KOPT-K1 (cell line): ENCODE measurements at regions not wholly inside any gene's neighbourhood (a gene's known extent, or its start where the extent isn't known, plus 50 kb on each side); places are given as distances from the start of the nearest gene placed in this dataset.

Experiments
- H3K27ac ChIP-seq: fragments of 200-600 bp; sonication (generic); 2 replicates; pipeline ENCODE4 v1.5.1; 2016; ENCODE audit warnings: antibody characterized with exemption, mild to moderate bottlenecking, low read depth, low read length; ENCODE audit not compliant: poor library complexity, severe bottlenecking
- H3K36me3 ChIP-seq: fragments of 200-600 bp; sonication (generic); 2 replicates; pipeline ENCODE4 v1.5.1; 2017; ENCODE audit warnings: antibody characterized with exemption, mild to moderate bottlenecking, low read length, moderate library complexity; ENCODE audit not compliant: insufficient read depth
- H3K9me3 ChIP-seq: fragments of 200-600 bp; sonication (generic); 2 replicates; pipeline ENCODE4 v1.5.1; 2017; ENCODE audit warnings: antibody characterized with exemption, low read length, mild to moderate bottlenecking; ENCODE audit not compliant: insufficient read depth, poor library complexity, severe bottlenecking

GRCh38 chr1:177469519-177469918, 298.8 kb downstream of the BRINP2 start:
- Histone ChIP-seq H3K36me3 (no peaks in the 10 kb centered on the region), H3K27ac (no peak overlapping the region), H3K9me3 (no peaks in the 10 kb centered on the region)

- H3K27ac ChIP-seq = no peak overlapping the region
- H3K36me3 ChIP-seq = no peaks in the 10 kb centered on the region
- no peaks in the 10 kb centered on the region for H3K9me3 ChIP-seq
These were observed 295.5 kb downstream of the BRINP2 start for GRCh38 chr1:177466286-177466685.

- H3K27ac ChIP-seq = no peak overlapping the region
- H3K9me3 ChIP-seq = no peaks in the 10 kb centered on the region
- H3K36me3 ChIP-seq = no peaks in the 10 kb centered on the region
These were observed 293.9 kb downstream of the BRINP2 start for GRCh38 chr1:177464686-177465085.

GRCh38 chr1:177451191-177451590, 280.4 kb downstream of the BRINP2 start:
- Histone ChIP-seq H3K27ac (no peak overlapping the region), H3K9me3 (no peaks in the 10 kb centered on the region), H3K36me3 (no peaks in the 10 kb centered on the region)

- Histone ChIP-seq H3K27ac (no peak overlapping the region), H3K36me3 (no peaks in the 10 kb centered on the region), H3K9me3 (no peaks in the 10 kb centered on the region)
These were observed 278.0 kb downstream of the BRINP2 start for GRCh38 chr1:177448652-177449357.

- no peak overlapping the region for H3K27ac ChIP-seq
- no peaks in the 10 kb centered on the region for H3K36me3 ChIP-seq
- H3K9me3 ChIP-seq = no peaks in the 10 kb centered on the region
These were observed 277.4 kb downstream of the BRINP2 start for GRCh38 chr1:177448036-177448615.

- Histone ChIP-seq H3K36me3 (no peaks in the 10 kb centered on the region), H3K27ac (no peak overlapping the region), H3K9me3 (no peaks in the 10 kb centered on the region)
These were observed 274.4 kb downstream of the BRINP2 start for GRCh38 chr1:177444997-177445746.

- Histone ChIP-seq H3K27ac (no peak overlapping the region), H3K36me3 (no peaks in the 10 kb centered on the region), H3K9me3 (no peaks in the 10 kb centered on the region)
These were observed 272.2 kb downstream of the BRINP2 start for GRCh38 chr1:177443003-177443402.

- H3K9me3 ChIP-seq = no peaks in the 10 kb centered on the region
- H3K27ac ChIP-seq = no peak overlapping the region
- H3K36me3 ChIP-seq = no peaks in the 10 kb centered on the region
These were observed 271.8 kb downstream of the BRINP2 start for GRCh38 chr1:177442584-177442983.

GRCh38 chr1:177441281-177441680, 270.5 kb downstream of the BRINP2 start:
- H3K9me3 ChIP-seq = no peaks in the 10 kb centered on the region
- H3K36me3 ChIP-seq = no peaks in the 10 kb centered on the region
- no peak overlapping the region for H3K27ac ChIP-seq

GRCh38 chr1:177440821-177441220, 270.1 kb downstream of the BRINP2 start:
- H3K36me3 ChIP-seq = no peaks in the 10 kb centered on the region
- H3K27ac ChIP-seq = no peak overlapping the region
- H3K9me3 ChIP-seq = no peaks in the 10 kb centered on the region

- Histone ChIP-seq H3K9me3 (no peaks in the 10 kb centered on the region), H3K27ac (no peak overlapping the region), H3K36me3 (no peaks in the 10 kb centered on the region)
These were observed 268.5 kb downstream of the BRINP2 start for GRCh38 chr1:177439301-177439700.

- Histone ChIP-seq H3K27ac (no peak overlapping the region), H3K9me3 (no peaks in the 10 kb centered on the region), H3K36me3 (no peaks in the 10 kb centered on the region)
These were observed 264.6 kb downstream of the BRINP2 start for GRCh38 chr1:177435364-177435763.

- no peaks in the 10 kb centered on the region for H3K9me3 ChIP-seq
- no peak overlapping the region for H3K27ac ChIP-seq
- H3K36me3 ChIP-seq = no peaks in the 10 kb centered on the region
These were observed 262.1 kb downstream of the BRINP2 start for GRCh38 chr1:177432897-177433296.

- no peaks in the 10 kb centered on the region for H3K36me3 ChIP-seq
- H3K9me3 ChIP-seq = no peaks in the 10 kb centered on the region
- no peak overlapping the region for H3K27ac ChIP-seq
These were observed 260.4 kb downstream of the BRINP2 start for GRCh38 chr1:177431123-177431522.
